ENCODE measurements at regions not wholly inside any gene's neighbourhood (a gene's known extent, or its start where the extent isn't known, plus 50 kb on each side); places are given as distances from the start of the nearest gene placed in this dataset.
A peak's percentile ranks its signal among the peaks of the same experiment; 100 is the strongest.

- TF ChIP-seq CTCF (IDR thresholded peaks at IDR 0.05) = no peak
- no peaks in the 10 kb centered on the region for H3K27me3 ChIP-seq (replicated peaks; ENCODE audit: insufficient read depth)
- H3K27ac ChIP-seq = no peak overlapping the region
- no peaks in the 10 kb centered on the region for H3K9me3 ChIP-seq
- no peak for DNase-seq (ENCODE audit: low spot score)
- no peak for ATAC-seq (ENCODE audit: insufficient number of reproducible peaks, low FRiP score, low read depth)
- H3K4me3 ChIP-seq = no peak overlapping the region
- H3K4me1 ChIP-seq (ENCODE audit: control insufficient read depth in 1 of 2, low read depth in 2 of 2) = peaks cover 15 to 27% of the 10 kb centered on the region in 2 donors
- no peaks in the 10 kb centered on the region for H3K36me3 ChIP-seq
Measured at GRCh38 chr5:96093340-96093739, 131.7 kb upstream of the ELL2 start.

DNA sequence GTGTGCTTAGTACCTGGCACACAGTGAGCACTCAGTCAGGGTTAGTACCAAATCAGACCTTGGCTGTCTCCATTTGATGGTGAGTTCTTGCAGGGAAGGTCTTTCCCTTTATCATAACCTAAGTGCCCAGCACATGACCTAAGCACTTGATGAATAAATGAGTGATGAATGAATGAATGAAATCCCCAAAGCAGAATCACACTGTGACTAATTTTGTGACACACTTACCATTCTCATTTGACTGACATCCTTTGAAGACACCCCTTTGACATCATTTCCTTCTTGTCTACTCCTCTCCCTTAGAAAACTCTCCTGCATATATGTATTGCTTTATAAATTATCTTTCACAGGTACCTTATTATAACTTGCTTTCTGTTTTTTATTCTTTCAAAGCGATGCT is 130.2 kb upstream of the ELL2 start:
- Histone ChIP-seq H3K9me3 (no peaks in the 10 kb centered on the region), H3K27ac (no peak overlapping the region), H3K36me3 (no peaks in the 10 kb centered on the region), H3K27me3 (replicated peaks; ENCODE audit: insufficient read depth) (no peaks in the 10 kb centered on the region), H3K4me3 (no peak overlapping the region), H3K4me1 (ENCODE audit: control insufficient read depth in 1 of 2, low read depth in 2 of 2) (peaks cover 15 to 27% of the 10 kb centered on the region in 2 donors)
- ATAC-seq (ENCODE audit: insufficient number of reproducible peaks, low FRiP score, low read depth) (no peak), DNase-seq (ENCODE audit: low spot score) (no peak)
- TF ChIP-seq CTCF (IDR thresholded peaks at IDR 0.05) = no peak

DNA sequence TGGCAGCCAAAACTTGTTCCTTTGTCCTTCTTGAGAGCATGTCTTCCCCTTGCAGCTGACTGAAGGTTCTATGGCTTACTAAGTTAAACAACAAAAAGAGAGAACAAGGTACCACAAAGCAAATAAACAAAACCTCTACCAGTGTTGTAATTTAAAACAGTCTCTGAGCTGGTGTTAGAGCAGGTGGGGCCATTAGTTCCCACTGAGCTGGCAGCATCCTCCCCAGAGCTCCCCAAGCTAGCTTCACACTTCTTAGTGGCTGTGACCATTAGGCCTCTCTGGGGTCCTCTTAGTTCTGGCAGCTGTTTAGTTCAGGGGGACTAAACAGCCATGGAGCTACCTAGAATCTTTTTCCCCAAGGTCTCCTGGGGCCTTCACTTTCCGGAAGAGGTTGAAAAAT is 128.6 kb upstream of the ELL2 start:
- H3K4me1 ChIP-seq (ENCODE audit: control insufficient read depth in 1 of 2, low read depth in 2 of 2) = peaks cover 14 to 26% of the 10 kb centered on the region in 2 donors
- H3K4me3 ChIP-seq = no peak overlapping the region
- DNase-seq (ENCODE audit: low spot score) = no peak
- H3K36me3 ChIP-seq = no peaks in the 10 kb centered on the region
- no peaks in the 10 kb centered on the region for H3K9me3 ChIP-seq
- no peak for ATAC-seq (ENCODE audit: insufficient number of reproducible peaks, low FRiP score, low read depth)
- no peak for TF ChIP-seq CTCF (IDR thresholded peaks at IDR 0.05)
- H3K27me3 ChIP-seq (replicated peaks; ENCODE audit: insufficient read depth) = no peaks in the 10 kb centered on the region
- peak overlapping the region; percentile 20 to 26 for H3K27ac ChIP-seq

DNA sequence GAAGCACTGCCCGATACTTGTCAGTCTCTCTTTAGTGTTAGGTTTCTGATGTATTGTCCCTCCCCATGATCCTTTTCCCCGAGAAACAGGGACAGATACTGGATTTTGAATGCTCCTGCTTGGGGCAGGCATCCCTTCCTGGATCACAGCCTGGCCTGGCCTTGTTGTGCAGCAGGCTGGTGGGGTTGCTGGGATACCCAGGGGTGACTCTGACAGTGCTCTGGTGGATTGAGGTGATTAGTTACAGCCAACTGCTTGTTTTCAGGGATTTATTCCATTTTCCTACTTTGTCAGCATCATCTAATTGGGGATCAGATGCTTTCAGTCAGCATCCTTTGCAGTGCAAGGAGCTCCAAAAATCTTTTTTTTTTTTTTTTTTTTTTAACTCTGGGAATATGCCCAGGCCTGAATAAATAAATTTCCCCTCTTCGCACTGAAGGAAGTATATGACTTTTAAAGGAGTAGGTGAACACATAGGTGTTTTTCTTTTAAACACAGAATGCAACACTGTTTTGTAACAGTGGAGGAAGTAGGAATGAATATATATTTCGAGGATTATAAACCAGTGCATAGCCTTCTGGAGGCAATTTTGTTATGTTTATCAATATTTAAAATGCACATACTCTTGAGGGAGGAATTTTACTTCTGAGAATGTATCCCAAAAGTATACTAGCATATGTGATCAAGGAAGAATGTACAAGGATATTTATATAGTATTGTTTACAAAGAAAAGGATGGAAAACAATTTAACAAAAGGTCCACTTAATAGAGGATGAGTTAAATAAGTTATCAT is 127.3 kb upstream of the ELL2 start:
- DNase-seq (ENCODE audit: low spot score) = no peak
- no peak for TF ChIP-seq CTCF (IDR thresholded peaks at IDR 0.05)
- peaks cover 3 to 13% of the 10 kb centered on the region in 2 donors for H3K4me1 ChIP-seq (ENCODE audit: control insufficient read depth in 1 of 2, low read depth in 2 of 2)
- no peak overlapping the region for H3K27ac ChIP-seq
- no peaks in the 10 kb centered on the region for H3K9me3 ChIP-seq
- no peak for ATAC-seq (ENCODE audit: insufficient number of reproducible peaks, low FRiP score, low read depth)
- H3K4me3 ChIP-seq = no peak overlapping the region
- H3K27me3 ChIP-seq (replicated peaks; ENCODE audit: insufficient read depth) = no peaks in the 10 kb centered on the region
- H3K36me3 ChIP-seq = no peaks in the 10 kb centered on the region

DNA sequence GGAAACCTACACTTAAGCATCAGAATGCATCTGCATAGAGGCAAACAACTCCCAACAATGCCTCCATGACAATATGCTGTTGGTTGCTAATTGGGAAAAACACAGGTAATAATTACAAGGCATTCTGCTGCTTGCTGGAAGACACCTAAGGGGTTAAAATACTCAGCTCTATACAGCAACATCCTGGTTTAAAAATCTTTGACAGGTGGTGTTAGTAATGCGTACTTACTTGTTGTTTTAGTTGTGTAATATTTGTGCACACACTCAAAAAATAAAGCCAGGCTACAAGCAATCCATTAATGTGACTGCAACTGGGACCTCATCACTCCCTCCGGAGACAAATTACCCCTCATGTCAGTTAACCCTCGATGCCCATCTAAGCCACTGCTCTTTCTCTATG is 126.3 kb upstream of the ELL2 start:
- Histone ChIP-seq H3K27ac (no peak overlapping the region), H3K36me3 (no peaks in the 10 kb centered on the region), H3K4me1 (ENCODE audit: control insufficient read depth in 1 of 2, low read depth in 2 of 2) (peaks cover 0 to 6% of the 10 kb centered on the region in 2 donors), H3K9me3 (no peaks in the 10 kb centered on the region), H3K4me3 (no peak overlapping the region), H3K27me3 (replicated peaks; ENCODE audit: insufficient read depth) (no peaks in the 10 kb centered on the region)
- DNase-seq (ENCODE audit: low spot score) (no peak), ATAC-seq (ENCODE audit: insufficient number of reproducible peaks, low FRiP score, low read depth) (no peak)
- no peak for TF ChIP-seq CTCF (IDR thresholded peaks at IDR 0.05)

Measured in thoracic aorta (tissue), 2 donors.